GM13976 (cell line): ENCODE measurements at regions not wholly inside any gene's neighbourhood (a gene's known extent, or its start where the extent isn't known, plus 50 kb on each side); places are given as distances from the start of the nearest gene placed in this dataset.

Experiments
- DNase-seq: peaks from one replicate; pipeline ENCODE4 v3.0.0; 2012; ENCODE audit warnings: low spot score
- in situ Hi-C: fragments of 300-500 bp; cut with MboI; formaldehyde crosslinking; loops from one replicate; pipeline ENCODE4 v1.12.0; 2022; ENCODE audit warnings: low sequenced_read_pairs, mixed read lengths, inconsistent platforms; ENCODE audit not compliant: unreplicated experiment
- TF ChIP-seq, protein P1 (sequence below): IDR thresholded peaks from 2 replicates; pipeline ENCODE4 v1.5.1; 2012; ENCODE audit warnings: borderline replicate concordance, mild to moderate bottlenecking; ENCODE audit not compliant: insufficient read depth; ENCODE audit errors: extremely low read depth, missing control alignments, control extremely low read depth

GRCh38 chr1:30330644-30331043, 392.7 kb downstream of the MATN1 start:
- TF ChIP-seq, protein P1, sequence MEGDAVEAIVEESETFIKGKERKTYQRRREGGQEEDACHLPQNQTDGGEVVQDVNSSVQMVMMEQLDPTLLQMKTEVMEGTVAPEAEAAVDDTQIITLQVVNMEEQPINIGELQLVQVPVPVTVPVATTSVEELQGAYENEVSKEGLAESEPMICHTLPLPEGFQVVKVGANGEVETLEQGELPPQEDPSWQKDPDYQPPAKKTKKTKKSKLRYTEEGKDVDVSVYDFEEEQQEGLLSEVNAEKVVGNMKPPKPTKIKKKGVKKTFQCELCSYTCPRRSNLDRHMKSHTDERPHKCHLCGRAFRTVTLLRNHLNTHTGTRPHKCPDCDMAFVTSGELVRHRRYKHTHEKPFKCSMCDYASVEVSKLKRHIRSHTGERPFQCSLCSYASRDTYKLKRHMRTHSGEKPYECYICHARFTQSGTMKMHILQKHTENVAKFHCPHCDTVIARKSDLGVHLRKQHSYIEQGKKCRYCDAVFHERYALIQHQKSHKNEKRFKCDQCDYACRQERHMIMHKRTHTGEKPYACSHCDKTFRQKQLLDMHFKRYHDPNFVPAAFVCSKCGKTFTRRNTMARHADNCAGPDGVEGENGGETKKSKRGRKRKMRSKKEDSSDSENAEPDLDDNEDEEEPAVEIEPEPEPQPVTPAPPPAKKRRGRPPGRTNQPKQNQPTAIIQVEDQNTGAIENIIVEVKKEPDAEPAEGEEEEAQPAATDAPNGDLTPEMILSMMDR, result no peak
- DNase-seq, result no peak
- in situ Hi-C loops, result no loop called here

DNA sequence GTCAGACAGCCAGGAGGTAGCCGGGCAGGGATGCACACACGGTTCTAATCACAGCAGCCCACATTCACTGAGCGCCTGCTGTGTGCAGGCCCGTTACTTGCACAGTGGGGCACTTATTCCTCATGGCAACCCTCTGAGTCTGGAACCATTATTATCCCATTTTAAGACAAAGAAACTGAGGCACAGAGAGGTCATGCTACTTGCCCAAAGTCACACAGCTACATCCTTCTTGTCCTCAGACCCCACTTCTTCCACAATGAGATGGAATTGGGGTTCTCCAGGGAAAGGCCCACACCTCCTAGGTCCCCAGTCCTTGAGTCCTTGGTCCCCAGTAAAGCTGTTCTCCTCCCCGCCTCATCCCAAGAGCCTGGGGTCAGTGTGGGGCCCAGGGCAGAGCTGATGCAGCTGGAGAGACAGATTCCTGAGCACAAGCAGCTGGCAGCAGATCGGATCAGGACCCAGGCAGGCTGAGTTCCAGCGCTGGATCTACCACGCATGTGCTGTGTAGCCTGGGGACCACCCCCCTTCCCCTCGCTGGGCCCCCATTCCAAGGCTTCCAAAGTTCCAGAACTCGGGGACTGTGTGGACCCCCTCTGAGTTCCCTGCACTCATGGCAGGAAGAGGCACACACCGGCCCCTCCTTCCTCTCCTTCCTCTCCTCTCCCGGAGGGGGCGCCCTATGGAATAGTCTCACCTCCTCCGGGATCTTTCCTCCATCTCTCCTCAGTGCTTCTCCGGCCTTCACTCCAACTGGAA, 393.4 kb downstream of the MATN1 start:
- DNase-seq, result no peak
- TF ChIP-seq, protein P1, result no peak
- in situ Hi-C loops, result no loop called here

DNA sequence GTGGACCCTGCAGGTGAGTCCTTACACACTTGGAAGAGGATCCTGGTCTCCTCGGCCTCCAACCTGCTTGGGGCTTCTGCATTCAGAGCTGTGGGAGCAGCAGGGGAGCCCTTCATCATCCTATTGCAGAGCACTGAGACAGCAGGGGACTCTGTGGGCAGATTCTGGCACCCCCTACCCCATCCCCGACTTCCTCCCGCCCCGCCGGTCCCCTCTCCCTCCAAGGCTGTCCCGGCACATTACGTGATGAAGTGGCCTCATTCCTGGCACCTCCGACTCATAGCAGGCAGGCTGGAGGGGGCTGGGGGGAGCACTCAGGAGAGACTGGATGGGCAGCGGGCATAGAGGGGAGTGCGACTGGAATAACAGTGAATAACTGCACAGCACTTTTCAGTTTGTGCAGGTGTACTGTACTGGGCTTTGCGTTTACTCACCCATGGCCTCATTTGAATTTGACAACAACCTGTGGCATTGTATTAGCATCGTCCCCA, 394.1 kb downstream of the MATN1 start:
- in situ Hi-C loops, result no loop called here
- DNase-seq, result no peak
- TF ChIP-seq, protein P1, result no peak

GRCh38 chr1:30328401-30329262, 394.8 kb downstream of the MATN1 start:
- TF ChIP-seq, protein P1, result no peak
- in situ Hi-C loops, result no loop called here
- DNase-seq, result no peak

DNA sequence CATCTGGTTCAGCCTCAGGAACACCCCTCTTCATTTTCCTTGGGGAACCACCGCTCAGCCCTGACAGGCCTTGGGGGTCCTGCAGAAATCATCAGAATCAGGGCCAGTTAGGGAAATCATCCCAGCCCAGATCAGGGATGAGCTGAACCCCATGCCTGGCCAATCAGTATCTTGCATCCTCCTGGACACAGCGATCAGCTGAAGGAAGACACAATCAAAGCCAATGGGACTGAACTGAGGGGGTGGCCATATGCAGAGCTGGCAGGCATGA, 395.4 kb downstream of the MATN1 start:
- no peak for DNase-seq
- in situ Hi-C loops, result no loop called here
- TF ChIP-seq, protein P1, result no peak

DNA sequence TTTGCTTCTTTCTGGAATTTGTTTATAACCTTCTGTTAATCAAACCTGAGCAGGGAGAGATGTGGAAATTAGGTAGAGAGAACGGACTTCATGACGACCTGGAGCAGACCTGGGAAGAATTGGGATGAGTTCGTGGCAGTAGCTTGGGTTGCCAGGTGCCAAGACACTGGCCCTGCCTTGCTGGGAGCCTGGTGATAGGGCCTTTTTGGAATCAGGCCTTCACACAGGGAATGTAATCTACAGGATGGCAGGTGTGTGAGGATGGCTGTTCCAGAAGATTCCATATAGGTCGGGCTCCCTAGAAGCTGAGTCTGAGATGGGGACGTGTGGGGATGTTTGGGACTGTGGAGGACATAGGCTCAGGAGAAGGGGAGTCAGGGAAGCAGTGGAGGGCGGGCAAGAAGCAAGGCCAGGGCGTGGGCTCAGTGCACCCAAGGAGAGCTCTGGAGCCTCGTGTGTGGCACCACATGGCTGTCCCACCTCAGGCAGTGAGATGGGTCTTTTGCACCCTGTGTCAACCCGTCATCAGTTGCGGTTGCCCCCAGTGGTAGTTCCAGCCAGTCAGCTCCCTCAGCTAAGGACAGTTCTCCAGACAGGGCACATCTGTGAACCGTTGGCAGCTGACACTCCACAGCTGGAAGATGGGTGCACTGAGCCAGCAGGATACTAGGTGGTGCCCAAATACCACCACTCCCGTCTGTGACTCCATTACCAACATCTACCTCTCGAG, 395.9 kb downstream of the MATN1 start:
- in situ Hi-C loops, result no loop called here
- DNase-seq, result no peak
- TF ChIP-seq, protein P1, result no peak
